ENCODE measurements at regions not wholly inside any gene's neighbourhood (a gene's known extent, or its start where the extent isn't known, plus 50 kb on each side); places are given as distances from the start of the nearest gene placed in this dataset.

GRCh38 chr16:16830401-16830800 is 451.5 kb downstream of the NPIPA7 start:
- H3K27ac ChIP-seq, result no peak overlapping the region
- H3K36me3 ChIP-seq, result no peaks in the 10 kb centered on the region
- DNase-seq, result no peak
- H3K4me3 ChIP-seq, result no peak overlapping the region
- no peaks in the 10 kb centered on the region for H3K27me3 ChIP-seq
- no peak for TF ChIP-seq CTCF (IDR thresholded peaks at IDR 0.05)
- TF ChIP-seq POLR2A (IDR thresholded peaks at IDR 0.05), result no peak
- H3K4me1 ChIP-seq, result no peaks in the 10 kb centered on the region
- no peaks in the 10 kb centered on the region for H3K9me3 ChIP-seq

GRCh38 chr16:16830973-16831372 is 452.0 kb downstream of the NPIPA7 start:
- no peak overlapping the region for H3K27ac ChIP-seq
- H3K27me3 ChIP-seq, result no peaks in the 10 kb centered on the region
- no peaks in the 10 kb centered on the region for H3K4me1 ChIP-seq
- no peaks in the 10 kb centered on the region for H3K36me3 ChIP-seq
- H3K4me3 ChIP-seq, result no peak overlapping the region
- TF ChIP-seq CTCF (IDR thresholded peaks at IDR 0.05) (no peak), POLR2A (IDR thresholded peaks at IDR 0.05) (no peak)
- DNase-seq, result no peak
- H3K9me3 ChIP-seq, result no peaks in the 10 kb centered on the region

DNA sequence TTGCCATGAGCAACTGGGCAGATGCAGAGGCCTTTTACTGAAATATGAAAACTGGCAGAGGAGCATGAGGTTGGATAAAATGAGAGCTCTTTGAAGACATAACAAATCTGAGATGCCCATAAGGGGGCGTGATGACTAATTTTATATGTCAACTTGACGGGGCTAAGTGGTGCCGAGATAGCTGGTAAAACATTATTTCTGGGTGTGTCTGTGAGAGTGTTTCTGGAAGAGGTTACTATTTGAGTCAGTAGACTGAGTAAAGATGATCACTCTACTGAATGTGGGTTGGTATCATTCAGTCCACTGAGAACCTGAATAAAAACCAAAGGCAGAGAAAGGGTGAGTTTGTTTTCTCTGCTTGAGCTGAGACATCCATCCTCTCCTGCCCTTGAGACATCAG is 454.2 kb downstream of the NPIPA7 start:
- Histone ChIP-seq H3K4me1 (no peaks in the 10 kb centered on the region), H3K36me3 (no peaks in the 10 kb centered on the region), H3K9me3 (no peaks in the 10 kb centered on the region), H3K4me3 (no peak overlapping the region), H3K27me3 (no peaks in the 10 kb centered on the region), H3K27ac (no peak overlapping the region)
- TF ChIP-seq POLR2A (IDR thresholded peaks at IDR 0.05) (no peak), CTCF (IDR thresholded peaks at IDR 0.05) (no peak)
- DNase-seq, result no peak

- DNase-seq, result no peak
- Histone ChIP-seq H3K4me3 (no peak overlapping the region), H3K36me3 (no peaks in the 10 kb centered on the region), H3K27me3 (no peaks in the 10 kb centered on the region), H3K4me1 (no peaks in the 10 kb centered on the region), H3K27ac (no peak overlapping the region), H3K9me3 (no peaks in the 10 kb centered on the region)
- TF ChIP-seq POLR2A (IDR thresholded peaks at IDR 0.05), result no peak
- TF ChIP-seq CTCF (IDR thresholded peaks at IDR 0.05), result no peak
Measured at GRCh38 chr16:16850274-16850673, 471.3 kb downstream of the NPIPA7 start.

DNA sequence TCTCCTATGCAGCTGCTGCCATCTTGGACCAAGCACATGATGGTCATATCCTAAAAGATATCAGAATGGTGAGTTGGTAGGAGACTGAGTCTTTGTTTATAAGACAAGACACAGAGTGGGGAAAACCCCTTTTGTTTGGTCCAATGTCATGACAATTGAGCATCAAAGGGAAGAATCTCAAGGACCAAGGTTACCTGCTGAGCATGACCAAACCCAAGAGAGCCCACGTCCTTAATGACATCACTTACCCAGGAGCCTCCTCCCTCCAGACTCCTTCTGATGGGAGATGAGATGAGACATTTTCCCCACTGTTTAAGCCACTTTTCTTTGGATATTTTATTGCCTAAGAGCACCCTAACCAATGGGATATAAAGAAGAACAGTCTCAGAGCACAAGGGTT is 478.1 kb downstream of the NPIPA7 start:
- Histone ChIP-seq H3K4me3 (no peak overlapping the region), H3K27me3 (no peaks in the 10 kb centered on the region), H3K4me1 (no peaks in the 10 kb centered on the region), H3K27ac (no peak overlapping the region), H3K36me3 (no peaks in the 10 kb centered on the region), H3K9me3 (no peaks in the 10 kb centered on the region)
- TF ChIP-seq CTCF (IDR thresholded peaks at IDR 0.05) (no peak), POLR2A (IDR thresholded peaks at IDR 0.05) (no peak)
- DNase-seq, result no peak

- no peaks in the 10 kb centered on the region for H3K4me1 ChIP-seq
- TF ChIP-seq POLR2A (IDR thresholded peaks at IDR 0.05) (no peak), CTCF (IDR thresholded peaks at IDR 0.05) (no peak)
- H3K27me3 ChIP-seq, result no peaks in the 10 kb centered on the region
- no peak overlapping the region for H3K4me3 ChIP-seq
- H3K36me3 ChIP-seq, result no peaks in the 10 kb centered on the region
- DNase-seq, result no peak
- no peaks in the 10 kb centered on the region for H3K9me3 ChIP-seq
- no peak overlapping the region for H3K27ac ChIP-seq
Measured at GRCh38 chr16:16857603-16858283, 478.8 kb downstream of the NPIPA7 start.
